ENCODE measurements at regions not wholly inside any gene's neighbourhood (a gene's known extent, or its start where the extent isn't known, plus 50 kb on each side); places are given as distances from the start of the nearest gene placed in this dataset.

- H3K27me3 ChIP-seq: no peaks in the 10 kb centered on the region
- DNase-seq (no peak), ATAC-seq (no peak)
- H3K27ac ChIP-seq: no peak overlapping the region
- intact Hi-C loops (cut with DNase I): no loop called here
- WGBS, 2 donors: 89 to 90% methylated on average over 3 of the region's 3 CpGs
- no peaks in the 10 kb centered on the region for H3K9me3 ChIP-seq
- H3K4me1 ChIP-seq: no peaks in the 10 kb centered on the region
- no peak overlapping the region for H3K4me3 ChIP-seq
- TF ChIP-seq POLR2A (IDR thresholded peaks at IDR 0.05) (no peak), CTCF (IDR thresholded peaks at IDR 0.05) (no peak)
- H3K36me3 ChIP-seq (replicated peaks in 1 of 2; ENCODE audit: insufficient read depth in 1 of 2, low read depth in 2 of 2): no peaks in the 10 kb centered on the region
These were observed 158.1 kb downstream of the BCOR start for GRCh38 chrX:39939678-39940077.

GRCh38 chrX:39941332-39941920, 156.3 kb downstream of the BCOR start:
- H3K36me3 ChIP-seq (replicated peaks in 1 of 2; ENCODE audit: insufficient read depth in 1 of 2, low read depth in 2 of 2): no peaks in the 10 kb centered on the region
- H3K4me1 ChIP-seq: no peaks in the 10 kb centered on the region
- 94% methylated on average over 5 of the region's 6 CpGs; no CpG with 5 or more reads in 1 of the 2 donors for WGBS, 2 donors
- no peak overlapping the region for H3K4me3 ChIP-seq
- TF ChIP-seq CTCF (IDR thresholded peaks at IDR 0.05) (no peak), POLR2A (IDR thresholded peaks at IDR 0.05) (no peak)
- no peaks in the 10 kb centered on the region for H3K9me3 ChIP-seq
- no peak overlapping the region for H3K27ac ChIP-seq
- DNase-seq: no peak
- H3K27me3 ChIP-seq: no peaks in the 10 kb centered on the region
- intact Hi-C loops (cut with DNase I): no loop called here
- ATAC-seq: no peak

- H3K4me1 ChIP-seq: no peaks in the 10 kb centered on the region
- H3K27me3 ChIP-seq: no peaks in the 10 kb centered on the region
- ATAC-seq (no peak), DNase-seq (no peak)
- no peak overlapping the region for H3K27ac ChIP-seq
- no peaks in the 10 kb centered on the region for H3K36me3 ChIP-seq (replicated peaks in 1 of 2; ENCODE audit: insufficient read depth in 1 of 2, low read depth in 2 of 2)
- no peaks in the 10 kb centered on the region for H3K9me3 ChIP-seq
- WGBS, 2 donors: 75 to 88% methylated on average over 4 of the region's 6 CpGs
- no peak for TF ChIP-seq CTCF (IDR thresholded peaks at IDR 0.05)
- no peak for TF ChIP-seq POLR2A (IDR thresholded peaks at IDR 0.05)
- intact Hi-C loops (cut with DNase I): no loop called here
- no peak overlapping the region for H3K4me3 ChIP-seq
These were observed 153.3 kb downstream of the BCOR start for GRCh38 chrX:39944416-39944815.

GRCh38 chrX:39945709-39946108, 152.0 kb downstream of the BCOR start:
- Histone ChIP-seq H3K27ac (no peak overlapping the region), H3K27me3 (no peaks in the 10 kb centered on the region), H3K4me3 (no peak overlapping the region), H3K9me3 (no peaks in the 10 kb centered on the region), H3K4me1 (no peaks in the 10 kb centered on the region), H3K36me3 (replicated peaks in 1 of 2; ENCODE audit: insufficient read depth in 1 of 2, low read depth in 2 of 2) (no peaks in the 10 kb centered on the region)
- ATAC-seq (no peak), DNase-seq (no peak)
- intact Hi-C loops (cut with DNase I): no loop called here
- TF ChIP-seq POLR2A (IDR thresholded peaks at IDR 0.05): no peak
- no peak for TF ChIP-seq CTCF (IDR thresholded peaks at IDR 0.05)

- intact Hi-C loops (cut with DNase I): no loop called here
- Histone ChIP-seq H3K27me3 (no peaks in the 10 kb centered on the region), H3K4me1 (no peaks in the 10 kb centered on the region), H3K27ac (no peak overlapping the region), H3K9me3 (no peaks in the 10 kb centered on the region), H3K4me3 (no peak overlapping the region), H3K36me3 (replicated peaks in 1 of 2; ENCODE audit: insufficient read depth in 1 of 2, low read depth in 2 of 2) (no peaks in the 10 kb centered on the region)
- TF ChIP-seq CTCF (IDR thresholded peaks at IDR 0.05) (no peak), POLR2A (IDR thresholded peaks at IDR 0.05) (no peak)
- WGBS, 2 donors: 70 to 100% methylated on average over 3 of the region's 4 CpGs
- DNase-seq (no peak), ATAC-seq (no peak)
These were observed 150.9 kb downstream of the BCOR start for GRCh38 chrX:39946822-39947221.

Measured in body of pancreas (tissue), 4 donors.